HG03469 (cell line): ENCODE measurements at regions not wholly inside any gene's neighbourhood (a gene's known extent, or its start where the extent isn't known, plus 50 kb on each side); places are given as distances from the start of the nearest gene placed in this dataset.
"Not testable (repeated sequence)": the region's sequence is repeated elsewhere in the genome, so short reads cannot be mapped to it uniquely, and the experiment has no call there.

Experiments
- ATAC-seq: cut with Tn5 transposase; IDR thresholded peaks from one replicate; pipeline ENCODE4 v1.9.1; 2021; ENCODE audit warnings: mild to moderate bottlenecking, moderate library complexity, moderate number of reproducible peaks; ENCODE audit not compliant: unreplicated experiment

DNA sequence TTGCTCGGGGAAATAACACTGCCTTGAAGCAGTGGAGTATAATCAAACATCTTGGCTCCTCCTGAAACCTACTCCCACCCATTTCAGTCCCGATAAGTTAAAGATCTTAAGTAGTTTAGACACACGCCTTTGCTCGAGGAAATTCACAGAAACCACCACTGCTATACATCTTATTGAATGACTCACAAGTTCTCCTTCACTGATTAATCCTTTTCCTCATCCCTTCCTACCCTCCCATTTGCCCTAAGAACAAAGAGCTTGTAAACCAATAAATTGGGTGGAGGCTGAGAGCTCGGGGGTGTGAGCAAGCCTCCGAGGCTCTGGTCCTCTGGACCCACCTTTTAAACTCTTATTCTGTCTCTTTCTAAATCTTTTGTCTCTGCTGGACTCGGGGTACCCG is 86.5 kb downstream of the XCL2 start:
- ATAC-seq = not testable (repeated sequence)

GRCh38 chr1:168455764-168456163 is 88.0 kb downstream of the XCL2 start:
- ATAC-seq = no peak

GRCh38 chr1:168454211-168454815 is 89.5 kb downstream of the XCL2 start:
- ATAC-seq = no peak

GRCh38 chr1:168453056-168453455 is 90.7 kb downstream of the XCL2 start:
- no peak for ATAC-seq

DNA sequence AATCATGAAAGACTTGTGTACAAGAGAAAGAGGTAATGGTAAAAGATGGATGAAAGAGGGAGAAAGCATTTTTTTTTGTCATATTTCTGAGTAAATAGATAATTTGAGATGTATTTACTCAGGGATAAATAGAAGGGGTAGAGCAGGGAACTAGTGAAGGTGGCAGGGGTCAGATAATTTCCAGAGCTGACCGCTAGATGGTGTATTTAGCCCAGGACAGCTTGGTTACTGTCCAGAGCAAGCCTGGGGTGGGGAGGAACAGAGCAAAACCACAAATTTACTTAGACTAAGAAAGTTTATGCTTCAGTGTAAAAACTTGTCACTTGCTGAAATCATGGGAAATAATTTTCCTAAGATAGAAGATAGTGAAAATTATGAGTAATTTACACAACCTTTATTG is 91.5 kb downstream of the XCL2 start:
- ATAC-seq = no peak

DNA sequence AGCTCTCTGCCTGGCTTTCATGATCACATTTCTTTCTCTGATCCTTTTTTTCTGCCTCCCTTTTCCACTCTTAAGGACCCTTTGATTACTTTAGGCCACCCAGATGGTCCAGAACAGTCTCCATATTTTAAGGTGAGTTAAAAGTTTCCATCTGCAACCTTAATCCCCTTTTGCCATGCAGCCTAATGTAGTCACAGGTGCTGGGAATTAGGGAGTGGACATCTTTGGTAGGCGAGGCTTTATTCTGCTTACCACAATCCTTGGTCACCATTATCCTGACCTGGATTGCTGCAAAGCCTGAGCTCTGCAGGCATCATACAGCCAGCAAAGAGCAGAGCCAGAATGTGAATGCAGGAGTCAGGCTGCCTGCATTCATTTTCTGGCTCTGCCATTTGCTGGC is 95.9 kb downstream of the XCL2 start:
- ATAC-seq = no peak

- ATAC-seq = no peak
Observed at GRCh38 chr1:168446081-168446480, 97.7 kb downstream of the XCL2 start.

DNA sequence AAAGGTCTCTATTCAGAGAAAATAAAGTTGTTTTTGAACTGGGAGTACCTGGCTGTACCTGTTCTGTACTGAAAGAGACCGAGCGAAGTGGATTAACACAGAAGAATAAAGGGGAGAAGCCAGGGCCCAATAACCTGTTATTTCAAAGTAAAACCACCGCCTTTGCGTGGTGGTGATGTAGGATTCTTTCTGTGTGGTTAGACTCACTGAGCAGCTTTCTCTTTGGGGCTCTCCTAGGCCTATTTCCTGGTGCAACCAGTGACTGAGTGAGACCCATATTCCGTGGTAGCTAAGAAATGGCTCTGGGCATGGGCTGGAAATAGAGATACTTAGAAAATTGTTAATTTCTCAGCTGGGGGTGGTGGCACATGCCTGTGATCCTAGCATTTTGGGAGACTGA is 99.9 kb downstream of the XCL2 start:
- ATAC-seq = no peak

GRCh38 chr1:168443356-168443755 is 100.4 kb downstream of the XCL2 start:
- no peak for ATAC-seq

DNA sequence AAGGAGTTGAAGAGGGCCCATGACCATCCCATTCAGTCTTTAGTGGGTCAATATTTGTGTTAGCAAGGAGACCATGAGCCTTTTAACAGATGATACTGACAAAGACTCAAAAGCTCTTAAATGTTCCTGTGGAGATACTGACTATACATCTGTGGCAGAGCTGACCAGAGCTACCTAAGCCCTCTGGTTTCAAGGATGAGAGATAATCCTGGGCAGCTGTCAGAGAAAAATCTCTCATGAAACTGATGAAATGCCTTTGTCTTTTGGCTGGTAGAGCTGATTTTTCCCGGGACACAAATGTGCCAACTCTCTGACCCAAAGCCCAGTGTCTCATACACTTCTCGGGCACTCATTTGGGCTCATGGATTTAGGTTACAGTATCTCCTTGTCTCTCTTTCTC is 100.9 kb downstream of the XCL2 start:
- ATAC-seq = no peak

DNA sequence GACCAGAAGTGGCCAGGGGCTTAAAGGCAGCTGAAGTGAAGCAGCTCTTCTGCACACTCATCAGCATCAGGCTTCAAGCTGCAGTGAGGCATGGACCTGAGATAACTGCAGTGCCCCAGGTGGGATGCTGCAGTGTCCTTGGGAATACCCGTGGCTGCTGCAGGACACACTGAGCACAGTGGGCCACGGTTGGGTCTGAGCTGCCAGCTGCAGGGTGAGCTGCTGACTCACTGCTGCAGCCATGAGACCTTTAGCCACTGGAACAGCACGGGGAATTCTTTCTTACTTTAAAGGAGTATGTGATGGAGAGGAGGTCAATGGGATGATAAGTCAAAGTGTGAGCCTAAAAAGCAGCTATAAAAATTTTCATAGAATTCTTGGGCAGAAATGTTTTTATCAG is 102.1 kb downstream of the XCL2 start:
- ATAC-seq = no peak

DNA sequence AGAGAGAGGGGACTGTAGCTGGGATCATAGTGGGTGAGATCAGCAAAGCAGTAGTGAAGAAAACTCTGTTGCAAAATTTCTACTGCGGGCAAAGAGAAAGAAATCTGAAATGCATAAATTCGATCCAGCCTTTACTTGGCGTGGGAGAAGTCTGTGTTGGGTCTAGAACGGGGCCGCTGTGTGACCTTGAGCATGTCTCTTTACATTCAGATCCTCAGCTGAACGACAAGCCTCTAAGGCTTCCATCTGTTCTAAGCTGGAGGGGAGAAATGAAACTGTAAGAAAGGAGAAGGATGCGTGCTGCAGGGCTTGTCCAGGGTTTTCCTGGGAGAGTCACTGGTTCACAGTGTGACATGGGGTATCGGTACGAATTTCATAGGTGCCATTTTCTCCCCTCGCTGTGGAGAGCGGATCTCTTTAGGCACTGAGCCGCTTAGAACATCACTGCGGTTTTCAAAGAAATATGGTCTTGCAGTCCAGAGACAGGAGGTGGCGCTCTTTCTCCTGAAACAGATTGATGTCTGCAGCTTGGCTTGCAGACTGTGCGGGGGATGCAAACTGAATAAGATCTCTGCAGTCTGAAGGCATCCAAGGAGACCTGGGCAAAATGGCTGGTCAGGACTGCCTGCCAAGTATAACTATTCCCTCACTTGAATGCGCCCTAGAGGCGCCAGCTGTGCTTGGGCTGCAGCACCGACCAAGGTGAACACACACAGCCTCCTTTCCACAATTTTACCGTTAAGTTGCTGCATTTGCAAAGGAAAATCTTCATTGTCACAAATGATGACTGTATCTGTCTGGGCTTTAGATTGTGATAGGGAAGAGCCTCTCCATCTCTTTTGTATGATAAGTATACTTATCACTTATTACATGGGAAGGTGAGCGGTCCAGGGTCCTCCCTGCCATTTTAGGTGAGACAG is 104.1 kb downstream of the XCL2 start:
- peak; percentile 70 for ATAC-seq

DNA sequence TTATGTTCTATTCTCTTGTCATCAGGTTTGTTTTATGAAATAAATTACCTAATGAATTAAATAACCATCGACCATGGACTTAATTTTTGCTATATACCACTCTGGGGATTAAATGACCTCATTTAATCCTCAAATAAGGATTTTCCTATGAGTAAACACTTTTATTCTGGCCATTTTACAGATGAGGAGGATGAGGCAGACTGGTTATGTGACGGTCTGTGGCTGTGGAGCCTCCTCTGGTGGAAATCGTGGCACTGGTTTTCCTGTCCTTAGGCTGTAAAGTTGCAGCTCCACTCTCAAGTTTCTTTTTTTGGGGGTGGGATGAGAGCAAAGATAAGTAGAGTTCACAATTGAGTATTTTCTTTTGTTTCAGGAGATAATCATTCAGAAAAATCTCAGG is 105.2 kb downstream of the XCL2 start:
- no peak for ATAC-seq

DNA sequence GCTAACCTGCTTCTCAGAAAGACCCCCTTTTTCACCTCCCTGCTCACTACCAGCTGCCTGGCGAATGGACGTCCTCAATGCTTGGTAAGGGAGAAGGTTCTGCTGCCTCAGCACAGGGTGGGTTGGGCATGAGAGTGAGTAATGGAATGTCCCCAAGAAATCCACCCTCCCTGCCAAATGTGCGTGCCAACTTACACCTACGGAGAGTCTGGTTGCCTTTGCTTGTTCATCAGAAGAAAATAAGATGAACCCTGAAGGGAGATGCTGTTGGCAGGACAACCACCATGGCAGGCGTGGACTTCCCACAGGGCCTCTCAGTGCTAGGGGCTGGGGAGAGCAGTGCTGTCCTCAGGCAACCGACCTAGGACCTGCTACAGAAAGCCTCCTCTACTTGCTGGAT is 106.0 kb downstream of the XCL2 start:
- no peak for ATAC-seq

DNA sequence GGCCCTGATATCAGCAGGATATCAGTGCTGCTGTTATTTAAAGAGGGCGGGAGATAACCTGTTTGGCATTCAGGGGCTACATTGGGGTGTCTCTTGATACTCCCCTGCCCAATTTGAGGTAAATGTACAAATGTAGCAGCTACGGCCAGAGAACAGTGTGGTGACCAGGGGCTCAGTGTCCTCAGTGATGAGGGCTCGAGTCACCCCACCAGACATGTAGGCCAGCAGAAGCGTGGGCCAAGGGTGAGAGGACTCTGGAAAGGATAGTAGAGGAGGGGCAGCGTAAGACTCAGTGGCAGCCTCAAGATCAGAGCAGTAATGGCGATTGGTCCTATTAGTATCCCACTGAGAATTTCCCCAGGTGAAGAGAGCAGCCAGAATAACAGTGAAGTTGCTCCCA is 108.4 kb downstream of the XCL2 start:
- ATAC-seq = no peak

GRCh38 chr1:168433238-168433637 is 110.6 kb downstream of the XCL2 start:
- no peak for ATAC-seq

DNA sequence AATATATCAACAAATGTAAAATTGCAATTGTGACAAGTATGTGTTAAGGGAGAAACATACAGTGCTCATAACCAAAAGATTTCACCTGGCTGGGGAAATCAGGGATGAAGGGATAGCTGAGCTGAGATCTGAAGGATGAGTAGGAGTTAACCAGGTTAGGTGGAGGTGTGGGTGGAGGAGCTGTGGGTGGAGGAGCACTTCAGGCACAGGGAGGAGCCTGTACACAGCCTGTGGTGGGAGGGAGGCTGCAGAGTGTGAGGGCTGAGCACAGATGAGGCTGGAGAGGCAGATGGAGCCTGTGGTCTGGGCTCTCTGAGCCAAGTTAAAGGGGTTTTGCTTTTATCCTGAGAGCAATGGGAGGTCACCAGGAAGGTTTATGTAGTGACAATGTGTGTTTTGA is 111.9 kb downstream of the XCL2 start:
- no peak for ATAC-seq

DNA sequence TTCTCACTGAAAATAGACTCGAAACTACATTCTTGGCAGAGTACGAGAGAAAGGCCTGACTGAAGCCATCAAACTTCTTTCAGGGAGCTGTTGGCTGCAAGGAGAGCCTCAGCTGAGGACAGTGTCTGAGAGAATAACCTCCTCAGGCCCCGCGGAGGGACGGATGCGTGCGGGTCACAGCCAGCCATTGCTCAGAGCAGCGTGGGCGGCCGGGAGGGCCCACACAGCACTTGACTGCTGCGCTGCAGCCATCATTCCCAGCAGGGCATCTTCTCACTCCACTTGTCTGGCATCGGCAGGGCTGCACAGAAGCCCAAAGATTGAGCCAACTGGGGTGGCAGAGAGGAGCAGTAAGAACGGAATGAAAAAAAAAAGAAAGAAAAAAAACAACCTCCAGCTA is 113.5 kb downstream of the XCL2 start:
- ATAC-seq = no peak

DNA sequence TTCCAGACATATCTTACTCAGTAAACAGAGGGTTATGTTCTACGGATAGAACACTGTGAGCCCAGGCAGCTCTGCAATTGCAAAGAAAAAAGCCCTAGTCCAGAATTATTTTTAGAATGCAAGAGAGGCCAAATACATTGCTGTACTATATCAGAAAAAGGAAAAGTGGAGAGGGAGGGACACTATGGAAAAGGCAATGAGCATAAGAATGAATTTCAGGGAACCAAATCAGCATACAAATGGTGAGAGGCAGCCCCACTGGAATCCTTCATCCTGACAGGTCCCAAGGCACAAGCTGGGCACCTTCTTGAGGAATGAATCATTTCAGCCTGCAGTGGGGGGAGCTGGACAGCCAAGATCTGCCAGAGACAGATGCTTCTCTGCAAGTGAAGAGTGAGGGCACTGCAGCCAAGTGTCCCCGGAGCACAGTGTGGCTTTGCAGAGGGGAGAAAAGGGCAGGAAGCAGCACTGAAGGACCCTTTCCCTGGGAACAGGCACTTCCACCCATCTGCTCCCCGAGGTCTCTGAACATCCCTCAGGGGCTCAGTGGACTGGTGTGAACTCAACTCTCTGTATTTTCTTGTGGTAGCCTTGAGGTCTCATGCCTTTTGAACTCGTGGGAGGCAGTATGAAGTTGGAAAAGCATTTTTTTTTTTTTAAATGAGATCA is 115.6 kb downstream of the XCL2 start:
- no peak for ATAC-seq

GRCh38 chr1:168427051-168427450 is 116.7 kb downstream of the XCL2 start:
- no peak for ATAC-seq

DNA sequence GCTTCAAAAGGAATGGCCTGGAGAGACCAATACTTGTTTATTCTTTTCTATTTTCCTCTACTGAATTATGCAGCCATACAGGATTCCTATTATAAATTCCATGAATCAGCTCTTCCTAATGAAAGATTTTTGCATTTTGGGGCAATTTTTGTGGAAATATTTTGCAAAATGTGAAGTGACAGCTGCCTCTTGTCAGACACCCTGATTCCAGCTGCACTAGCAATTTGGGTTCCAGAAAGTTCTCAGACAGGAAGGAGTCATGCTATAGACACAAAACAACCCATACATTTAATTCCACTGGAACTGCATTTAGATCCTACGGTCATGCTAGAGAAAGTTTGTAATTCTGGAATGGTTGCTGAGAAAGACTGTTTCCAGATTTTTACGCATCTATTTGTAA is 119.5 kb downstream of the XCL2 start:
- no peak for ATAC-seq
